ENCODE measurements at regions not wholly inside any gene's neighbourhood (a gene's known extent, or its start where the extent isn't known, plus 50 kb on each side); places are given as distances from the start of the nearest gene placed in this dataset.

- H4K20me1 ChIP-seq (ENCODE audit: control insufficient read depth, extremely low read depth, insufficient read depth, low read length), result no peaks in the 10 kb centered on the region
- H3K4me3 ChIP-seq (replicated peaks in 1 of 4; ENCODE audit: control extremely low read depth in 1 of 4, insufficient read depth in 1 of 4, low read depth in 3 of 4, low read length in 4 of 4), result peak overlapping the region in 2 of 4 experiments; percentile 17 to 31
- peaks cover 7% of the 10 kb centered on the region for H3K4me1 ChIP-seq (ENCODE audit: control insufficient read depth, extremely low read depth, insufficient read depth, low read length)
- no peaks in the 10 kb centered on the region for H3K9me3 ChIP-seq (ENCODE audit: control insufficient read depth, insufficient read depth, low read depth, low read length)
- TF ChIP-seq CTCF (conservative IDR thresholded peaks at IDR 0.05 in 1 of 2, IDR thresholded peaks at IDR 0.05 in 1 of 2; ENCODE audit: low read depth in 1 of 2, low read length in 2 of 2), result no peak
- TF ChIP-seq EZH2 (IDR thresholded peaks at IDR 0.05; ENCODE audit: low read length, missing control alignments), result no peak
- H3K9ac ChIP-seq (ENCODE audit: insufficient read depth, low read length), result no peak overlapping the region
- H3K27me3 ChIP-seq (ENCODE audit: control insufficient read depth, insufficient read depth, low read length), result no peaks in the 10 kb centered on the region
- peak overlapping the region; percentile 35 for H2AFZ ChIP-seq (ENCODE audit: low read length)
- H3K27ac ChIP-seq (ENCODE audit: insufficient read depth, low read length), result peak overlapping the region; percentile 44
- peaks cover 2% of the 10 kb centered on the region for H3K36me3 ChIP-seq (ENCODE audit: control insufficient read depth, insufficient read depth, low read length)
- H3K79me2 ChIP-seq (ENCODE audit: control insufficient read depth, insufficient read depth, low read length), result peaks cover 96% of the 10 kb centered on the region
- DNase-seq (ENCODE audit: low read depth in 2 of 2), result peak in 1 of 2 donors; percentile 45
- peak overlapping the region; percentile 89 for H3K4me2 ChIP-seq (ENCODE audit: extremely low read depth, insufficient read depth, low read length)
Observed at GRCh38 chr13:50071379-50071778, 56.1 kb downstream of the KCNRG start.

GRCh38 chr13:50072676-50073075, 57.4 kb downstream of the KCNRG start:
- Histone ChIP-seq H3K79me2 (ENCODE audit: control insufficient read depth, insufficient read depth, low read length) (peaks cover 100% of the 10 kb centered on the region), H2AFZ (ENCODE audit: low read length) (no peak overlapping the region), H3K4me3 (replicated peaks in 1 of 4; ENCODE audit: control extremely low read depth in 1 of 4, insufficient read depth in 1 of 4, low read depth in 3 of 4, low read length in 4 of 4) (no peak overlapping the region), H3K36me3 (ENCODE audit: control insufficient read depth, insufficient read depth, low read length) (no peaks in the 10 kb centered on the region), H3K27ac (ENCODE audit: insufficient read depth, low read length) (no peak overlapping the region), H4K20me1 (ENCODE audit: control insufficient read depth, extremely low read depth, insufficient read depth, low read length) (no peaks in the 10 kb centered on the region), H3K4me2 (ENCODE audit: extremely low read depth, insufficient read depth, low read length) (no peak overlapping the region), H3K4me1 (ENCODE audit: control insufficient read depth, extremely low read depth, insufficient read depth, low read length) (peaks cover 10% of the 10 kb centered on the region), H3K9me3 (ENCODE audit: control insufficient read depth, insufficient read depth, low read depth, low read length) (no peaks in the 10 kb centered on the region), H3K27me3 (ENCODE audit: control insufficient read depth, insufficient read depth, low read length) (no peaks in the 10 kb centered on the region), H3K9ac (ENCODE audit: insufficient read depth, low read length) (no peak overlapping the region)
- DNase-seq (ENCODE audit: low read depth in 2 of 2), result peak in 1 of 2 donors; percentile 33
- TF ChIP-seq CTCF (conservative IDR thresholded peaks at IDR 0.05 in 1 of 2, IDR thresholded peaks at IDR 0.05 in 1 of 2; ENCODE audit: low read depth in 1 of 2, low read length in 2 of 2), result no peak
- no peak for TF ChIP-seq EZH2 (IDR thresholded peaks at IDR 0.05; ENCODE audit: low read length, missing control alignments)

- Histone ChIP-seq H3K27me3 (ENCODE audit: control insufficient read depth, insufficient read depth, low read length) (no peaks in the 10 kb centered on the region), H3K4me2 (ENCODE audit: extremely low read depth, insufficient read depth, low read length) (peak overlapping the region; percentile 4), H2AFZ (ENCODE audit: low read length) (no peak overlapping the region), H3K36me3 (ENCODE audit: control insufficient read depth, insufficient read depth, low read length) (no peaks in the 10 kb centered on the region), H3K9ac (ENCODE audit: insufficient read depth, low read length) (no peak overlapping the region), H3K27ac (ENCODE audit: insufficient read depth, low read length) (no peak overlapping the region), H4K20me1 (ENCODE audit: control insufficient read depth, extremely low read depth, insufficient read depth, low read length) (no peaks in the 10 kb centered on the region), H3K79me2 (ENCODE audit: control insufficient read depth, insufficient read depth, low read length) (peaks cover 100% of the 10 kb centered on the region), H3K4me3 (replicated peaks in 1 of 4; ENCODE audit: control extremely low read depth in 1 of 4, insufficient read depth in 1 of 4, low read depth in 3 of 4, low read length in 4 of 4) (no peak overlapping the region), H3K9me3 (ENCODE audit: control insufficient read depth, insufficient read depth, low read depth, low read length) (no peaks in the 10 kb centered on the region), H3K4me1 (ENCODE audit: control insufficient read depth, extremely low read depth, insufficient read depth, low read length) (peaks cover 13% of the 10 kb centered on the region)
- no peak for TF ChIP-seq CTCF (conservative IDR thresholded peaks at IDR 0.05 in 1 of 2, IDR thresholded peaks at IDR 0.05 in 1 of 2; ENCODE audit: low read depth in 1 of 2, low read length in 2 of 2)
- TF ChIP-seq EZH2 (IDR thresholded peaks at IDR 0.05; ENCODE audit: low read length, missing control alignments), result no peak
- peak in 1 of 2 donors; percentile 26 for DNase-seq (ENCODE audit: low read depth in 2 of 2)
Observed at GRCh38 chr13:50073340-50073739, 58.1 kb downstream of the KCNRG start.

Measured in fibroblast of lung (primary cell).